PC-3 (cell line): ENCODE measurements at regions not wholly inside any gene's neighbourhood (a gene's known extent, or its start where the extent isn't known, plus 50 kb on each side); places are given as distances from the start of the nearest gene placed in this dataset.

ENCODE experiments used
- ATAC-seq: fragments of 200-7000 bp; cut with Tn5 transposase; 2 replicates; pipeline ENCODE4 v1.9.1; 2020; ENCODE audit warnings: mild to moderate bottlenecking, moderate library complexity
- BruUV-seq: library from RNA; stranded (reverse); fragments of 400-500 nt; replicated peaks from 2 replicates; lab custom pipeline; 2021; lab: Mats Ljungman, UMichigan
- CTCF ChIA-PET: fragments of 300-600 bp; sonication (Branson Sonifier 250); formaldehyde crosslinking; loops from one replicate; lab custom pipeline; 2022; ENCODE audit warnings: antibody characterized with exemption; lab: Charles Lee
- POLR2A ChIA-PET: fragments of 300-600 bp; sonication (Branson Sonifier 250); formaldehyde crosslinking; loops from one replicate; lab custom pipeline; 2022; ENCODE audit warnings: antibody characterized with exemption; ENCODE audit not compliant: unreplicated experiment; lab: Charles Lee
- DNase-seq: peaks from one replicate; pipeline ENCODE4 v3.0.0-alpha.2; 2015
- H2AFZ ChIP-seq: fragments of 300-600 bp; sonication (generic); 2 replicates; pipeline ENCODE4 v1.6.0; 2016; ENCODE audit warnings: antibody characterized with exemption, low read length
- H3F3A ChIP-seq: fragments of 300-600 bp; sonication (generic); one replicate; pipeline ENCODE4 v1.6.0; 2017; ENCODE audit warnings: antibody characterized with exemption, low read length, control low read depth, mild to moderate bottlenecking; ENCODE audit not compliant: unreplicated experiment
- H3K27ac ChIP-seq: fragments of 300-600 bp; sonication (generic); 2 replicates; pipeline ENCODE4 v1.5.1; 2016; ENCODE audit warnings: mild to moderate bottlenecking, low read length
- H3K27me3 ChIP-seq: fragments of 300-600 bp; sonication (generic); 2 replicates; pipeline ENCODE4 v1.6.1; 2016; ENCODE audit warnings: low read length, mixed read lengths
- H3K36me3 ChIP-seq: fragments of 300-600 bp; sonication (generic); 2 replicates; pipeline ENCODE4 v1.6.1; 2016; ENCODE audit warnings: low read depth, mixed run types, low read length, mixed read lengths
- H3K4me1 ChIP-seq: fragments of 300-600 bp; sonication (generic); 2 replicates; pipeline ENCODE4 v1.5.1; 2016; ENCODE audit warnings: low read length; ENCODE audit not compliant: insufficient read depth
- H3K4me2 ChIP-seq: fragments of 300-600 bp; sonication (generic); 2 replicates; pipeline ENCODE4 v1.6.0; 2016; ENCODE audit warnings: low read length
- H3K4me3 ChIP-seq: fragments of 300-600 bp; sonication (generic); 2 replicates; pipeline ENCODE4 v1.5.1; 2016; ENCODE audit warnings: mild to moderate bottlenecking, low read length, mixed read lengths
- H3K79me2 ChIP-seq: fragments of 300-600 bp; sonication (generic); 2 replicates; pipeline ENCODE4 v1.6.1; 2017; ENCODE audit warnings: low read length, mixed read lengths
- H3K9ac ChIP-seq: fragments of 300-600 bp; sonication (generic); 2 replicates; pipeline ENCODE4 v1.6.0; 2016; ENCODE audit warnings: mild to moderate bottlenecking, low read length
- H3K9me2 ChIP-seq: fragments of 300-600 bp; sonication (generic); replicated peaks from 2 replicates; pipeline ENCODE4 v1.6.1; 2016; ENCODE audit warnings: mixed run types, low read length, mixed read lengths
- H3K9me3 ChIP-seq: fragments of 300-600 bp; sonication (generic); 2 replicates; pipeline ENCODE4 v1.6.1; 2016; ENCODE audit warnings: low read length, mixed read lengths
- H4K20me1 ChIP-seq: fragments of 300-600 bp; sonication (generic); 2 replicates; pipeline ENCODE4 v1.6.1; 2016; ENCODE audit warnings: low read length, mixed read lengths
- EZH2 ChIP-seq: fragments of 300-600 bp; sonication (generic); IDR thresholded peaks from one replicate; pipeline ENCODE4 v1.6.1; 2017; ENCODE audit warnings: antibody characterized with exemption, mild to moderate bottlenecking, low read length; ENCODE audit not compliant: unreplicated experiment
- EZH2phosphoT487 ChIP-seq: fragments of 300-600 bp; sonication (generic); IDR thresholded peaks from 2 replicates; pipeline ENCODE4 v1.6.1; 2018; ENCODE audit warnings: mild to moderate bottlenecking, antibody characterized with exemption, low read length, borderline replicate concordance
- intact Hi-C: fragments of 100-400 bp; cut with micrococcal nuclease; formaldehyde crosslinking; loops from 2 replicates; pipeline ENCODE4 v1.9.0; 2023
- TF ChIP-seq, protein P1 (sequence below): fragments of 300-600 bp; sonication (generic); conservative IDR thresholded peaks from 2 replicates; pipeline ENCODE4 v1.5.1; 2017; ENCODE audit warnings: antibody characterized with exemption, low read depth, mild to moderate bottlenecking, low read length

DNA sequence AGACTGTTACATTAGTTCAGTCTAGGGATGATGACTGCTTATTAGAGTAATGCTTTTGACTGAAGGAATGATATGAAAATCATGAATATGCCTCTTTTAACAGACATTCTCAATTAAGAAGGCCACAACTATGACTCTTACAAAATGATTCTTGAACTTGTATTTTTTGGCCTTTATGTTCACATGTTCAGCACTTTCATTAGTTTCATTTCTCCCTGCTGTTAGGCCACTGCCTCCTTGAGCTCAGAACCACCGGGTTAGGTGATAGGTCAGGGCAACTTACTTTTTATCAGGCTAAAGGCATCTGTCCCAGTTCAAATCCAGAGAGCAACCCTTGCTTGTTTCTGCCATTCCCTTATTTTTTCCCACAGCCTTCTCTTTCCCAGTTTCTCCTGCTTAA is 235.2 kb upstream of the ELL2 start:
- Histone ChIP-seq H3F3A (no peaks in the 10 kb centered on the region), H2AFZ (no peak overlapping the region), H3K27ac (no peak overlapping the region), H4K20me1 (no peaks in the 10 kb centered on the region), H3K9me2 (no peaks in the 10 kb centered on the region), H3K9ac (no peak overlapping the region), H3K36me3 (no peaks in the 10 kb centered on the region), H3K4me3 (no peak overlapping the region), H3K4me2 (no peak overlapping the region), H3K4me1 (no peaks in the 10 kb centered on the region), H3K9me3 (no peaks in the 10 kb centered on the region), H3K27me3 (no peaks in the 10 kb centered on the region), H3K79me2 (no peaks in the 10 kb centered on the region)
- no TSS peak for BruUV-seq
- no peak for DNase-seq
- no peak for ATAC-seq
- TF ChIP-seq, protein P1, sequence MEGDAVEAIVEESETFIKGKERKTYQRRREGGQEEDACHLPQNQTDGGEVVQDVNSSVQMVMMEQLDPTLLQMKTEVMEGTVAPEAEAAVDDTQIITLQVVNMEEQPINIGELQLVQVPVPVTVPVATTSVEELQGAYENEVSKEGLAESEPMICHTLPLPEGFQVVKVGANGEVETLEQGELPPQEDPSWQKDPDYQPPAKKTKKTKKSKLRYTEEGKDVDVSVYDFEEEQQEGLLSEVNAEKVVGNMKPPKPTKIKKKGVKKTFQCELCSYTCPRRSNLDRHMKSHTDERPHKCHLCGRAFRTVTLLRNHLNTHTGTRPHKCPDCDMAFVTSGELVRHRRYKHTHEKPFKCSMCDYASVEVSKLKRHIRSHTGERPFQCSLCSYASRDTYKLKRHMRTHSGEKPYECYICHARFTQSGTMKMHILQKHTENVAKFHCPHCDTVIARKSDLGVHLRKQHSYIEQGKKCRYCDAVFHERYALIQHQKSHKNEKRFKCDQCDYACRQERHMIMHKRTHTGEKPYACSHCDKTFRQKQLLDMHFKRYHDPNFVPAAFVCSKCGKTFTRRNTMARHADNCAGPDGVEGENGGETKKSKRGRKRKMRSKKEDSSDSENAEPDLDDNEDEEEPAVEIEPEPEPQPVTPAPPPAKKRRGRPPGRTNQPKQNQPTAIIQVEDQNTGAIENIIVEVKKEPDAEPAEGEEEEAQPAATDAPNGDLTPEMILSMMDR: no peak
- TF ChIP-seq EZH2: no peak
- no peak for TF ChIP-seq EZH2phosphoT487
- intact Hi-C loops: no loop called here
- ChIA-PET CTCF (no interaction called here), POLR2A (interaction anchor here (0.6 kb wide), 1 partner anchor 128 kb away, joined by 8 read pairs; no protein-coding TSS in a partner anchor)

DNA sequence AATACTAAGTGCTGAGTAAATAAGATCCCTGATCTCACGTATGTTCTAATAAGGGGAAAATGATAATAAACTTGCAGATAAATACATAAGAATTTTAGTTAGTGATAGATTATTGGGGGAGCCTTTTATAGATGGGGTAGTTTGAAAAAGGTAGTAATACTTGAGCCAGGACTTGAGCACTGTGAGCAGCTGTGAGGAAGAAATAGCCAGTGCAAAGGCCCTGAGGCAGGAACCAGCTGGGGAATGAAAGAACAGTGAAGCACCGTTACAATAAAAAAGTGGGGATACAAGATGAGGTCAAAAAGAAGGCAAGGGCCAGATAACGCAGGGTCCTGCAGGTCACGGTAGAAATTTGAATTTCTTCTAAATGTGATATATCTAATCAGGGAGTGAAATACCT is 234.8 kb upstream of the ELL2 start:
- intact Hi-C loops: no loop called here
- H3K4me2 ChIP-seq: no peak overlapping the region
- no peak overlapping the region for H3K4me3 ChIP-seq
- H3K27me3 ChIP-seq: no peaks in the 10 kb centered on the region
- H3K36me3 ChIP-seq: no peaks in the 10 kb centered on the region
- no peaks in the 10 kb centered on the region for H3F3A ChIP-seq
- no peaks in the 10 kb centered on the region for H3K79me2 ChIP-seq
- ChIA-PET POLR2A (no interaction called here), CTCF (no interaction called here)
- H3K4me1 ChIP-seq: 0 out of 2 replicates have a peak, but pooled peaks cover 2% of the 10 kb centered on the region
- TF ChIP-seq, protein P1: no peak
- TF ChIP-seq EZH2phosphoT487: no peak
- TF ChIP-seq EZH2: no peak
- no peak overlapping the region for H2AFZ ChIP-seq
- no peaks in the 10 kb centered on the region for H3K9me3 ChIP-seq
- no peak for ATAC-seq
- no peak for DNase-seq
- no peak overlapping the region for H3K9ac ChIP-seq
- BruUV-seq: no TSS peak
- H3K27ac ChIP-seq: no peak overlapping the region
- no peaks in the 10 kb centered on the region for H3K9me2 ChIP-seq
- H4K20me1 ChIP-seq: no peaks in the 10 kb centered on the region

DNA sequence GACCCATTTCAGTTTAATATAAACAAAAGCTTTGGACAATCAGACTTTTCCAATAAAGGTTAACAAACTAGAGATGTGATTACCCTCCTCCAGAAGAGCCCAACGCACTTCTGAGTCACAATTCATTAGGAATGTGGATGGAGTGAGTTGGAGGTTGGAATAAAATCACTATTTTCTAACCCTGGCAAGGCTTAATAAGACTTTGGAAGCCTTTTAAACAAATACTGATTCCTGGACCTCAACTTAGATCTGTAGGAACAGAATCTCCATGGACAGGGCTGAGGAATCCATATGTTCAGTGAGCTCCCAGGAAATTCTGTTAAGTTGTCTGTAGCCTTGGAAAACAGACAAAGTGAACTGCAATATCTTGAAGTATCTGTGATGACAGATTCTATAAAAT is 233.5 kb upstream of the ELL2 start:
- no peaks in the 10 kb centered on the region for H4K20me1 ChIP-seq
- DNase-seq: no peak
- 0 out of 2 replicates have a peak, but pooled peaks cover 6% of the 10 kb centered on the region for H3K4me1 ChIP-seq
- H3K9me2 ChIP-seq: no peaks in the 10 kb centered on the region
- intact Hi-C loops: no loop called here
- H3K4me2 ChIP-seq: no peak overlapping the region
- no peak overlapping the region for H2AFZ ChIP-seq
- H3K9me3 ChIP-seq: no peaks in the 10 kb centered on the region
- no peaks in the 10 kb centered on the region for H3F3A ChIP-seq
- no peak for TF ChIP-seq EZH2
- TF ChIP-seq, protein P1: no peak
- no peak for TF ChIP-seq EZH2phosphoT487
- H3K4me3 ChIP-seq: no peak overlapping the region
- ATAC-seq: no peak
- ChIA-PET CTCF (no interaction called here), POLR2A (no interaction called here)
- no peaks in the 10 kb centered on the region for H3K27me3 ChIP-seq
- no peaks in the 10 kb centered on the region for H3K79me2 ChIP-seq
- H3K36me3 ChIP-seq: no peaks in the 10 kb centered on the region
- no TSS peak for BruUV-seq
- H3K27ac ChIP-seq: no peak overlapping the region
- no peak overlapping the region for H3K9ac ChIP-seq
